ENCODE measurements at regions not wholly inside any gene's neighbourhood (a gene's known extent, or its start where the extent isn't known, plus 50 kb on each side); places are given as distances from the start of the nearest gene placed in this dataset.

DNA sequence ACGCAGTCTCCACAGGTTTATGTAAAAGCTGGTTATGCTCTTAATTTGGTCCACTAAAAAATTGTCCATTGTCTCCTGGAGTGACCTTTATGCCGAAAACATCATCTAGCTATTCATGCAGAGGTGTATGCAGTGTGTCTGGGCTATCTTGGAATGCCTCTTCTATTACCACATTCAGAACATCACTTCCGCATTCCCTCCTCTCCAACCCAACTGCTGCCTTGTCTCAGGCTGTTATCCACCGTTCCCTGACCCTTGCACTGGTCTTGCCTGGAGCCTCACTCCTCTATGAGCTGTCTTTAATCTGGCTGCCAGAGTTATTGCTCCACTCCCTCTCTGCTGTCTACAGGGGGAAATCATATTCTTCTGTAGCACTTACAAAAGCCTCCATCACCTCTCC, 214.1 kb upstream of the ANKRD55 start:
- TF ChIP-seq CTCF (conservative IDR thresholded peaks at IDR 0.05 in 1 of 2, IDR thresholded peaks at IDR 0.05 in 1 of 2; ENCODE audit: low read depth in 1 of 2, low read length in 2 of 2) (no peak), EZH2 (IDR thresholded peaks at IDR 0.05; ENCODE audit: low read length, missing control alignments) (no peak)

Data from fibroblast of lung (primary cell).